Prostate gland (tissue), 2 donors: ENCODE measurements at regions not wholly inside any gene's neighbourhood (a gene's known extent, or its start where the extent isn't known, plus 50 kb on each side); places are given as distances from the start of the nearest gene placed in this dataset.

Experiments used
- CTCF ChIP-seq, 4 experiments: fragments of 200-600 bp in 2 of 4; fragments of 450-650 bp in 2 of 4; sonication (generic) in 2 of 4; IDR thresholded peaks; 1 replicate in 3 of 4; 2 replicates in 1 of 4; pipeline ENCODE4 v1.5.1; 2016 to 2019; ENCODE audit warnings: antibody characterized with exemption in 4 of 4, mild to moderate bottlenecking in 2 of 4, moderate library complexity in 2 of 4
- POLR2A ChIP-seq: fragments of 450-650 bp; IDR thresholded peaks from one replicate; pipeline ENCODE4 v1.6.1; 2016; ENCODE audit warnings: antibody characterized with exemption, mild to moderate bottlenecking

- TF ChIP-seq CTCF (IDR thresholded peaks at IDR 0.05) (no peak), POLR2A (no peak)
Observed at GRCh38 chr12:131620946-131621681, 89.8 kb upstream of the SFSWAP start.
